LNCaP clone FGC (cell line): ENCODE measurements at regions not wholly inside any gene's neighbourhood (a gene's known extent, or its start where the extent isn't known, plus 50 kb on each side); places are given as distances from the start of the nearest gene placed in this dataset.

Experiments used
- DNase-seq: peaks from one replicate; pipeline ENCODE4 v3.0.0-alpha.2; 2011; ENCODE audit warnings: low read depth
- H3K4me3 ChIP-seq: 2 replicates; pipeline ENCODE4 v1.5.1; 2011; ENCODE audit warnings: mild to moderate bottlenecking, low read depth, low read length, control low read depth
- CTCF ChIP-seq: IDR thresholded peaks from 2 replicates; pipeline ENCODE4 v1.5.1; 2012; ENCODE audit warnings: mild to moderate bottlenecking; ENCODE audit not compliant: control insufficient read depth, insufficient read depth; ENCODE audit errors: extremely low read depth

DNA sequence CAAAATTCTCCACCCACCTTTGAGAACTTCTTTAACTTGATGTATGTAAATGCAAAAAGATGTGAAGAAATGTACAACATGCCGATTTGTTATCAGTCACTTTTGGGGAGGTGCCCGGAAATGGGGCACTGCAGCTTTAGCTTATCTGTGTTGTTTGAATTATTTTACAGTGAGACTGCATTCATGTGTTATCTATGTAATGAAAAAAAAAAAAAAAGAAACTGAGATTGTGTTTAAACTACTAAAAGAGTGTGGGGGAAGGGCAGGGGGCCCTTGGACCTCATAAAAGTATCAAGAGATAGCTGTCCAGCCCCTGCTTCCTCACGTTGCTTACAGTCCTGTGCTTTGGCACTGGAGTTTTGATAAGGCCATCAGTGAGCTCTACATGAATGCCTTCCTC is 259.4 kb downstream of the STK31 start:
- DNase-seq, result no peak
- TF ChIP-seq CTCF, result no peak

DNA sequence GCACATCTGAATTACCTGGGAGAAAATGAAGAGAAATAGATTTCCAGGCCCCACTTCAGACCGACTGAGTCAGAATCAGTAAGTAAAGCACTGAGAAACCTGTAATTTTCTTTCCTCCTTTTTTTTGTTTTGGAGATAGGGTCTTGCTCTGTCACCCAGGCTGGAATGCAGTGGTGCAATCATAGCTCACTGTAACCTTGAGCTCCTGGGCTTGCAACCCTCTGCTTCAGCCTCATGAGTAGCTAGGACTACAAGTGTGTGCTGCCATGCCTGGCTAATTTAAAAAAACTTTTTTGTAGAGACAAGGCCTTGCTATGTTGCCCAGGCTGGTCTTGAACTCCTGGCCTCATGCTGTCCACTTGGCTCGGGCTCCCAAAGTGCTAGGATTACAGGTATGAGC is 260.2 kb downstream of the STK31 start:
- no peak for TF ChIP-seq CTCF
- no peak for DNase-seq
- H3K4me3 ChIP-seq, result no peak overlapping the region

More for the DNA sequence above, 259.4 kb downstream of the STK31 start:
- H3K4me3 ChIP-seq, result no peak overlapping the region

GRCh38 chr7:23971031-23971430 is 261.0 kb downstream of the STK31 start:
- no peak overlapping the region for H3K4me3 ChIP-seq
- DNase-seq, result no peak
- TF ChIP-seq CTCF, result no peak

- no peak overlapping the region for H3K4me3 ChIP-seq
- no peak for DNase-seq
- TF ChIP-seq CTCF, result no peak
These were observed 262.0 kb downstream of the STK31 start for GRCh38 chr7:23972057-23972456.

DNA sequence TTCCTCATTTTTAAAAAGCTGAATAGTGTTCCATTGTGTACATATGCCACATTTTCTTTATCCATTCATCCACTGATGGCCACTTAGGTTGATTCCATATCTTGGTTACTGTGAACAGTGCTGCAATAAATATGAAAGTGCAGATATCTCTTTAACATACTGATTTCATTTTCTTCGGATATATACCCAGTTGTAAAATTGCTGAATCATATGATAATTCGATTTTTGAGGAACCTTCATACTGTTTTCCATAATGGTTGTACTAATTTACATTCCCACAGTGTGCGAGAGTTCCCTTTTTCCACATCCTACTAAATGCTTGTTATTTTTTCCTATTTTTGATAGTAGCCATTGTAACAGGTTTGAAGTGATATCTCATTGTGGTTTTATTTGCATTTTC is 263.2 kb downstream of the STK31 start:
- H3K4me3 ChIP-seq, result no peak overlapping the region
- DNase-seq, result no peak
- TF ChIP-seq CTCF, result no peak

DNA sequence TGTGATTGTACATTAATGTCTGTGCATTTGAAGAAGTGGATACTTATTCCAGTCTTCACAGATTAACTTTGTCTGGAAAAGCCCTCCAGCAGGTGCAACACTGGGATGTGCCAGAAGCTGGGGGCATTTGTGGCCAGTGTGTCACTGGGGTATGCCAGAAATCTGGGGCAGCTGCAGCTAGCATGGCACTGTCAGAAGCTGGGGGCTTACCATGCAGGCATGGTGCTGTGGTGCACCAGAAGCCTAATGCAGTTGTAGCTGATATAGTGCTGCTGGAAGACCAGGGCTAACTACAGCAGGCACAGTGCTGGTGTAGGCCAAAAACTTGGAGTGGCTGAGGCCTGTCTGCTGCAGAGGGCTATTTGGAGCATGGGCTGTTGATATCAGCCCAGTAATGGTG is 270.1 kb downstream of the STK31 start:
- no peak for TF ChIP-seq CTCF

GRCh38 chr7:23981314-23981713 is 271.3 kb downstream of the STK31 start:
- TF ChIP-seq CTCF, result no peak
- no peak for DNase-seq
- H3K4me3 ChIP-seq, result no peak overlapping the region

More for the DNA sequence above, 270.1 kb downstream of the STK31 start:
- no peak for DNase-seq
- no peak overlapping the region for H3K4me3 ChIP-seq
